BE2C (cell line): ENCODE measurements at regions not wholly inside any gene's neighbourhood (a gene's known extent, or its start where the extent isn't known, plus 50 kb on each side); places are given as distances from the start of the nearest gene placed in this dataset.

Experiments used
- DNase-seq: peaks from one replicate; pipeline ENCODE4 v3.0.0-alpha.2; 2020
- H3K27me3 ChIP-seq: fragments of 250-450 bp; sonication (Bioruptor Pico); 2 replicates; pipeline ENCODE4 v1.5.1; 2020; ENCODE audit warnings: mild to moderate bottlenecking
- H3K36me3 ChIP-seq: fragments of 250-450 bp; sonication (Bioruptor Pico); 2 replicates; pipeline ENCODE4 v1.5.1; 2020; ENCODE audit warnings: mild to moderate bottlenecking
- H3K4me1 ChIP-seq: fragments of 250-450 bp; sonication (Bioruptor Pico); 2 replicates; pipeline ENCODE4 v1.5.1; 2020
- H3K4me3 ChIP-seq: 2 replicates; pipeline ENCODE4 v1.5.1; 2011; ENCODE audit warnings: low read depth, low read length
- H3K9me3 ChIP-seq: fragments of 250-450 bp; sonication (Bioruptor Pico); 2 replicates; pipeline ENCODE4 v1.5.1; 2020
- CTCF ChIP-seq: IDR thresholded peaks from 2 replicates; pipeline ENCODE4 v1.5.1; 2012; ENCODE audit warnings: mild to moderate bottlenecking, low read depth, low read length

- H3K4me1 ChIP-seq: no peaks in the 10 kb centered on the region
- H3K27me3 ChIP-seq: no peaks in the 10 kb centered on the region
- TF ChIP-seq CTCF: no peak
- H3K9me3 ChIP-seq: no peaks in the 10 kb centered on the region
- no peaks in the 10 kb centered on the region for H3K36me3 ChIP-seq
- H3K4me3 ChIP-seq: no peak overlapping the region
- no peak for DNase-seq
These were observed 267.8 kb downstream of the PMP22 start for GRCh38 chr17:14997290-14997689.

DNA sequence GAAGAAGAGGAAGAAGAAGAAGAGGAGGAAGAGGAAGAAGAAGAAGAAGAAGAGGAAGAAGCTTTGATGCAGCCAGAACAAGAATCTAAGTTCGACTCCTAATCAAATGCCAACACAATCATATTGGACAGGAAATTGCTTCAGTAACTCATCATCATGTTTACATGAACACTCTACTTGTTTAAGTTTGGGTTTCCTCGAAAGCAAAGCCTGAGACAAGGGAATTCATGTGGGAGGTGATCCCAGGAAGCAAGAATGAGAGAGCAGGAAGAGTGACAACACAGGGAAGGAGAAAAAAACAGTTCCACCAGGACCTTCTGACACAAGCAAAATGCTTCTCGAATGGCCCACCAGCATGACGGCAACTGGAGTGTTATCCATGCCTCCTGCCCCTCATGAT, 279.0 kb downstream of the PMP22 start:
- H3K27me3 ChIP-seq: no peaks in the 10 kb centered on the region
- H3K36me3 ChIP-seq: no peaks in the 10 kb centered on the region
- H3K4me1 ChIP-seq: no peaks in the 10 kb centered on the region
- no peaks in the 10 kb centered on the region for H3K9me3 ChIP-seq
- TF ChIP-seq CTCF: no peak
- H3K4me3 ChIP-seq: no peak overlapping the region
- no peak for DNase-seq

- Histone ChIP-seq H3K4me1 (no peaks in the 10 kb centered on the region), H3K27me3 (no peaks in the 10 kb centered on the region), H3K9me3 (no peaks in the 10 kb centered on the region), H3K36me3 (no peaks in the 10 kb centered on the region), H3K4me3 (no peak overlapping the region)
- no peak for DNase-seq
- TF ChIP-seq CTCF: no peak
These were observed 292.3 kb downstream of the PMP22 start for GRCh38 chr17:14972844-14973243.

DNA sequence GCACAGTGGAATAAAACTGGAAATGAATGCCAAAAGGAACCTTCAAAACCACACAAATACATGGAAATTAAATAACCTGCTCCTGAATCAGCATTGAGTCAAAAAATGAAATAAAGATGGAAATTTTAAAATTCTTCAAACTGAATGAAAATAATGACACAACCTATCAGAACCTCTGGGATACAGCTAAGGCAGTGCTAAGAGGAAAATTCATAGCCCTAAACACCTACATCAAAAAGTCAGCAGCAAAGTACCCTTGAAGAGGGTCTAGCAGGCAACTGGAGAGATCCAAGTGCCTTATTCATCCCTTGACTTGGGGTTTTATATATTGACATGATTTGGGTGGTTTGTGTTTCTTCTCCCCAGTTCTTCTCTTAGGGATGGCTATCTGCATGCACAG, 294.1 kb downstream of the PMP22 start:
- no peaks in the 10 kb centered on the region for H3K36me3 ChIP-seq
- no peaks in the 10 kb centered on the region for H3K9me3 ChIP-seq
- H3K4me3 ChIP-seq: no peak overlapping the region
- no peaks in the 10 kb centered on the region for H3K4me1 ChIP-seq
- TF ChIP-seq CTCF: no peak
- no peaks in the 10 kb centered on the region for H3K27me3 ChIP-seq
- no peak for DNase-seq

DNA sequence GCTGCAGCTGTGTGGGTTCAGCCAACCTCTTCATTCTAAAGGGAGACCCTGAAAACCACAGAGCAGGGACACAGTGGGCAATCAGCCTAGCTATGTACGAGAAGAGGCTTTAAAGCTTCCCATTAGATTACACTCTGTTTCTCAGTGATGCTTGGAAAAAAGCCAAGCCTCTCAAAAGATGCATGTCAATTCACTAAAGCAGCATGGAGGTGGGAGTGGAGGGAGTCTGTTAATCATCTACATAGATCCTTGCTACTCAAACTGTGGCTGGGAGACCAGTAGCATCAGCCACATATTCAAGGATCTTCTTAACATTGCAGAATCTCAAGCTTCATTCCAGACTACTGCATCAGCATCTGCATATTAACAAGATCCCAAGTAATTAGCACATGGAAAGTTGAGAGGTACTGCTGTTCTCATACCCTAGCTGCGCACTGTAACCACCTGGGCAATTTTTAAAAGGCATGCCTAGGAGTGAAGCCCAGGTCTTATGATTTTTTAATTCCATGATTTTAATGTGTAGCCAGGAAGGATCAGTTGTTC, 305.9 kb downstream of the PMP22 start:
- Histone ChIP-seq H3K27me3 (no peaks in the 10 kb centered on the region), H3K36me3 (no peaks in the 10 kb centered on the region), H3K9me3 (no peaks in the 10 kb centered on the region), H3K4me3 (no peak overlapping the region), H3K4me1 (no peaks in the 10 kb centered on the region)
- DNase-seq: no peak
- no peak for TF ChIP-seq CTCF

DNA sequence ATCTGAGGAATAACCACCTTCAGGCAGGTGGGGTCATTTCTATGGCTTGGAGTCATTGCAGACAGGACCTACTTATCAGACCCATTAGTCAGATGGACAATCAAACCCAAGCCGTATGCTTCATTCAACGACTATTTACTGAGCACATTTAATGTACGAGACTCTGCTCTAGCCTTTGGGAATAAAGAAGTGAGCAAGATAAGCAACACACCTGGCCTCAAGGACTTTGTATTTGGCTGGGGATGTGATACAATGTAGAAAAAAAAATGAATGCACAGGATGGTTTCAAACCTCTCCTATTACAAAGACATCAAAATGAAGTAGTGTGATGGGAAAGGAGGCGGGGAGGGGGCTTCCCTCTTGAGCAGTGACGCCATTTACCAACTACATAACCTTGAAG, 311.7 kb downstream of the PMP22 start:
- no peak for DNase-seq
- H3K27me3 ChIP-seq: no peaks in the 10 kb centered on the region
- no peaks in the 10 kb centered on the region for H3K9me3 ChIP-seq
- no peaks in the 10 kb centered on the region for H3K36me3 ChIP-seq
- no peak overlapping the region for H3K4me3 ChIP-seq
- TF ChIP-seq CTCF: no peak
- no peaks in the 10 kb centered on the region for H3K4me1 ChIP-seq
